Activated T-helper 2 cell treated with anti-CD3 and anti-CD28 coated beads, Interferon-gamma antibody, Interleukin-2, Interleukin-4, amounts not matched to agents 10 μg/mL and 5 μg/mL and 100 μg/mL, durations not matched to agents 14 hours and 24 hours and 36 hours (primary cell): ENCODE measurements at regions not wholly inside any gene's neighbourhood (a gene's known extent, or its start where the extent isn't known, plus 50 kb on each side); places are given as distances from the start of the nearest gene placed in this dataset.

ENCODE experiments used
- DNase-seq: peaks from one replicate; pipeline ENCODE4 v3.0.0; 2021; ENCODE audit warnings: low spot score
- H3K27ac Mint-ChIP-seq: one replicate; pipeline ENCODE4 v1.8.0; 2021; ENCODE audit warnings: mixed read lengths
- H3K27me3 Mint-ChIP-seq: one replicate; pipeline ENCODE4 v1.8.0; 2021; ENCODE audit warnings: low read depth, mixed read lengths
- H3K36me3 Mint-ChIP-seq: one replicate; pipeline ENCODE4 v1.8.0; 2021; ENCODE audit warnings: low read depth, mixed read lengths
- H3K4me1 Mint-ChIP-seq: one replicate; pipeline ENCODE4 v1.8.0; 2021; ENCODE audit warnings: low read depth, mixed read lengths
- H3K4me3 Mint-ChIP-seq: one replicate; pipeline ENCODE4 v1.8.0; 2021; ENCODE audit warnings: low read depth, mild to moderate bottlenecking, moderate library complexity, mixed read lengths
- H3K9me3 Mint-ChIP-seq: one replicate; pipeline ENCODE4 v1.8.0; 2021; ENCODE audit warnings: mixed read lengths
- intact Hi-C: fragments of 100-400 bp; cut with micrococcal nuclease; formaldehyde crosslinking; loops from one replicate; pipeline ENCODE4 v1.15.1; 2023

DNA sequence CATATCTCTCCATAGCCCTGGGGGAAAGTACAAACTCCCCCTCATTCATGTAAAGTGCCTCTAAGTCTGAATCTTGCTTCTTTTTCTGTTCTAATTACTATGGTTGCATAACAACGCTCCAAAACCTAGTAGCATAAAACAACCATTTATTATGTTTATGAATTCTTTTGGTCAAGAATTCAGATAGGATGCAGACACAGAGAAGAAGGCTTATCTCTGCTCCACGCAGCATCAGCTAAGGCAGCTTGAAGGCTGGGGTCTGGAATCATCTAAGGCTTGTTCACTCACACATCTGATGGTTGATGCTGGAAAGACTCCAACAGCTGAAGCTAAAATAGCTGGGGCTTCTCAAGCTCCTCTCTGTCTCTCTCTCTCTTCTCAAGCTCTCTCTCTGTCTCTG is 564.5 kb downstream of the ZNF674 start:
- no peaks in the 10 kb centered on the region for H3K27me3 Mint-ChIP-seq
- no peak for DNase-seq
- H3K4me1 Mint-ChIP-seq = no peaks in the 10 kb centered on the region
- no peak overlapping the region for H3K27ac Mint-ChIP-seq
- H3K9me3 Mint-ChIP-seq = no peaks in the 10 kb centered on the region
- H3K36me3 Mint-ChIP-seq = no peaks in the 10 kb centered on the region
- intact Hi-C loops = no loop called here
- no peak overlapping the region for H3K4me3 Mint-ChIP-seq

DNA sequence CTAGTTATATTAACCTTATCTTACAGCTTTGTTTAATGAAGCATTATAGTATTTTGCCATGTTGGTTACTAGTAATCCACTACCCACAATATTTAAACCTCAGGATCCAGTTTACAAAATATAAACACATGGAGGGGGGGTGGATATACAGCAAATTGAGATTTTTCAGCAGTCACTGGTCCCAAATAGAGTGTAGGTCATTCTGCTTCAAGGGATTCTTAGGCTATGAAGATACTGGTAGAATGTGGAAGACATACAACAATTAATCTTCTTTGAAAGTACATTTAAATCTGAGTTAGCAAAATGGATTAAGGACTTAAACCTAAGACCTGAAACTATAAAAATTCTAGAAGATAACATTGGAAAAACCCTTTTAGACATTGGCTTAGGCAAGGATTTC is 569.6 kb downstream of the ZNF674 start:
- intact Hi-C loops = no loop called here
- Mint-ChIP-seq H3K36me3 (no peaks in the 10 kb centered on the region), H3K9me3 (peaks cover 3% of the 10 kb centered on the region), H3K27me3 (no peaks in the 10 kb centered on the region), H3K4me1 (no peaks in the 10 kb centered on the region), H3K27ac (no peak overlapping the region), H3K4me3 (no peak overlapping the region)
- no peak for DNase-seq

DNA sequence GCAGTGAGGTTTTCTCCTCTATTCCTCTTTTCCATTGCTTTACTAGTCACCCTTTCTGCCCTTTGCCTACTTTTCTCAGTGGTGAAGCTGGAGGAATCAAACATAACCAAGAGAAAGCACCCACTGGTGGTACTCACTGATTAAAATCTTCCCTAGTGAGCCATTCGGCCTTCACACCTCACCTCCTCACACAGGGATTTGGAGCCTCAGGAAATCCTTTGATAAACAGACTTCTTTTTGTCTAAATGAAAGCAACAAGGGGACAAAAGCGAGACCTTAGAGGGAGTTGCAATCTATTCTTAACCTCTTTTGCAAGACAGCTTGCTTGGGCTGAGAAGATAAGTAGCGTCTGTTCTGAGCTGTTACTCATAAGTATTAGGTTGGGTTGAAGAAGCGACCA is 572.6 kb downstream of the ZNF674 start:
- no peak for DNase-seq
- Mint-ChIP-seq H3K4me1 (no peaks in the 10 kb centered on the region), H3K27me3 (no peaks in the 10 kb centered on the region), H3K4me3 (no peak overlapping the region), H3K27ac (no peak overlapping the region), H3K9me3 (peaks cover 6% of the 10 kb centered on the region), H3K36me3 (no peaks in the 10 kb centered on the region)
- intact Hi-C loops = no loop called here

DNA sequence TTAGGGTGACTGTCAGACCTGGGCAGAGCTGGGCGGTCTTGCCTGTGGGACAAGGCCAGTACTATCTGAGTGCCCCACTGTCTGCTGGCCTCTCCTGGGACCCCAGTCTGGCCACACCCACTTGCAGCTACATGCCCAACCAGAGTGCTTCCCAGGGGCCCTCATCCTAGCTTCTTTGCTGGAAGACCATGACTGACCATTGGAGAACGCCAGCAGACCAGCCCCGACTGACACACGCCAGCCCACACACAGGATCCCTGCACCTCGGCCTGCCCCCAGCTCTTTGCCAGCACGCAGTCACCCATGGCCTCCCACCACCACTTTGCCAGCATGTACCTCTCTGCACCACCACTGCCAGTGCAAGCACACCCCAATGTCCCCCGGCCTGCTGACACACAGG is 585.7 kb downstream of the ZNF674 start:
- H3K36me3 Mint-ChIP-seq = no peaks in the 10 kb centered on the region
- H3K4me3 Mint-ChIP-seq = no peak overlapping the region
- no peak for DNase-seq
- H3K27ac Mint-ChIP-seq = no peak overlapping the region
- no peaks in the 10 kb centered on the region for H3K27me3 Mint-ChIP-seq
- H3K9me3 Mint-ChIP-seq = peaks cover 10% of the 10 kb centered on the region
- peaks cover 8% of the 10 kb centered on the region for H3K4me1 Mint-ChIP-seq
- intact Hi-C loops = no loop called here

DNA sequence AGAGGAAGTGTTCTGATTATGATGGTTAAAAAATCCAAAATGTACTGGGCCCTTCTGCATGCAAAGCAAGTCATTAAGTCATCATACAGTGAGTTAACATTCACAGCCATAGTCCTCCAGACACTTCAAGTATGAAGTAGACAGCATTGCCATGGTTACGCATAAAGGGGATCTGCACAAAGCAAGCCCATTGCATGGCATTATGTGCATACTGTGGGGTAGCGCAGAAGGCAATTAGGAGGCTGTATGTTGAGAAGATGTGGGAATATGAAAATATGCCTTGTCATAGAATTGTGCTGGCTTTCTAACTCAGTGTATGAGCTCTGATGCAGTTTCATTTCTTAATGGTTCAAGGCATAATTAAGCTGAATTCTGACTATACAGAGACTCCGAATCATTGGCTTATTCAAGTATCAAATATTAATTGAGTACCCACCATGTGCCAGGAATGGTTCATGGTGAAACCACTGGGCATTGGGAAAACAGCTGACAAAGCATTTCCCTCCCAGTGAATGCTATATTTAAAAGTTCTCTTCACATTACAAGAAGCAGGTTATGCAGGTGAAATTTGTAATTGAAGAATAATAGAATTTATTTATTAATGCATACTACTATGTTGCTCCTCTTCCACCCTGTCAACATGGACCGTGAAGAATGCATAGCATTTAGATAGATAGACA is 588.9 kb downstream of the ZNF674 start:
- no peak overlapping the region for H3K27ac Mint-ChIP-seq
- intact Hi-C loops = no loop called here
- no peaks in the 10 kb centered on the region for H3K27me3 Mint-ChIP-seq
- no peak overlapping the region for H3K4me3 Mint-ChIP-seq
- H3K36me3 Mint-ChIP-seq = no peaks in the 10 kb centered on the region
- H3K4me1 Mint-ChIP-seq = peaks cover 8% of the 10 kb centered on the region
- DNase-seq = no peak
- peaks cover under 1% of the 10 kb centered on the region for H3K9me3 Mint-ChIP-seq

DNA sequence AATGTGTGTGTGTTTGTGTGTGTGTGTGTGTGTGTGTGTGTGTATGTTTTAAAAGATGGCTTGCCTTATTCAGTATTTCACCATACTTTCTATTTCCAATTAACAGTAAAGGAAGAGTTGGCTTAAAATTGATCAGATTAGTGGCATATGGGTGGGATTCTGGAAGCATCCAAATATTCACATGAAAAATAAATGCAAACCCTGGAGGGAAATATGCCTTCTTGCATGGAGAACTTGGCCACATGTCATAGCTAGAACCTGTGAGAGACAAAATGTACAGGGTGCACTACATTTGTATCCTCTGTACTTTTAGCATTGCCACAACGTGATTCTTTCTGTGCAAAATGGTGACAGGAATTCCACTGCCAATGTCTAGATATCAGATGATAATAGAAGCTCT is 589.6 kb downstream of the ZNF674 start:
- Mint-ChIP-seq H3K9me3 (no peaks in the 10 kb centered on the region), H3K27ac (no peak overlapping the region), H3K36me3 (no peaks in the 10 kb centered on the region), H3K27me3 (no peaks in the 10 kb centered on the region), H3K4me3 (no peak overlapping the region), H3K4me1 (peaks cover 8% of the 10 kb centered on the region)
- intact Hi-C loops = no loop called here
- DNase-seq = no peak

DNA sequence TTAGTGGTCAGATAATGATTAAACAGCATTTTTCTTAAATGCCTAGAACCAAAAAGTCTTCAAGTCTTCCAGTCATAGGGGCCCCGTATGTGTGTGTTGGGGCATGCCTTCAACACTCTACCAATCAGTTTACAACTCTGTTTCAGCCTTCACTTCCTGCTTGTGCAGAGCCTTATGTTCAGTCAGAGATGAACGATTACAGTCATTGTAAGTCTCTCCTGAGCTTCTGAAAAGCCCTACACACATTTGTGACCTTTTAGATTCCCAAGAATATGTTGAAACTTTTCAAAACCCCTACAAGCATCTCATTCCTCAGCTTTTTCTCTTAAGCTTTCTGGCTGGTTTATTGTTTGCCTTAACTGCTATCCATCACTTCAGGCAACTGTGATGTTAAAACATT is 591.2 kb downstream of the ZNF674 start:
- DNase-seq = no peak
- no peaks in the 10 kb centered on the region for H3K36me3 Mint-ChIP-seq
- H3K27ac Mint-ChIP-seq = no peak overlapping the region
- H3K4me3 Mint-ChIP-seq = no peak overlapping the region
- H3K9me3 Mint-ChIP-seq = no peaks in the 10 kb centered on the region
- H3K27me3 Mint-ChIP-seq = no peaks in the 10 kb centered on the region
- intact Hi-C loops = no loop called here
- peaks cover 8% of the 10 kb centered on the region for H3K4me1 Mint-ChIP-seq

DNA sequence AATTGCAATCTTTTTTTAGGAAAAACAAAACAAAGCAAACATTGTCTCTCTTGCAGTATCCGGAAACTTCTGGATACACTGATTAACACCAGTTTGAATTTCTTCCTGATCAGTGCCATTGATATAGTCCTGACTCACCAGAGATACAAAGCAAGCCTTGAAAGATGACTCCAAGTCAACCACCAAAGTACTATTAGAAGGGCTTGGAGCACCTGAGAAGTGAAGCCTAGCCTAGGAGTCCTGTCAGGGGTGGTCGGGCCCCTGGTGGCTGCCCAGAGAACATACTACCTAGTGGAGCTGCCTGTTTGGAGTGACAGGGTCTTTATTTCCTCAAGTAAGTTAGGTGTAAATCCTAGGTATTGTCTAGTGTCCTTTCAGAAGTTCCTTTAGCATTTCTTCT is 593.2 kb downstream of the ZNF674 start:
- Mint-ChIP-seq H3K27ac (no peak overlapping the region), H3K4me3 (no peak overlapping the region), H3K9me3 (no peaks in the 10 kb centered on the region), H3K36me3 (no peaks in the 10 kb centered on the region), H3K27me3 (no peaks in the 10 kb centered on the region), H3K4me1 (peaks cover 8% of the 10 kb centered on the region)
- no peak for DNase-seq
- intact Hi-C loops = no loop called here

DNA sequence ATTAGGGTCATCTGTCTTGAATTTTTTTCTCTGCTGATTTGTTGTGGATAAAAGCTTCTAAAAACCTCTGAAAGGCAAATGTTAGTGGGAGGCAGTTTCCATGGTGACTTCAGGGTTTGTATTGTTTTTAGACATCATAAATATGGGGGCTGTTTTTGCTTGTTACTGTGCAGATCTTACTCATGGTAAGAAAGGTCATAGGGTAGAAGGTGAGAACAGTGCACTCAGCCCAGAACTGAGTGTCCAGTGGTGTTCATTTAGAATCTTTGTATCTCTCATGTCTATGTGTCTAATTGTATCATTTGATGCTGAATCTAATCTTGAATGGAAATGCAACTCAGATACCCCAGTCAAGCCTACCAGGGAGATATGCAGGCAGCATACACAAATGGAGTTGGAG is 609.8 kb downstream of the ZNF674 start:
- no peaks in the 10 kb centered on the region for H3K27me3 Mint-ChIP-seq
- H3K9me3 Mint-ChIP-seq = peaks cover 5% of the 10 kb centered on the region
- DNase-seq = no peak
- H3K4me3 Mint-ChIP-seq = no peak overlapping the region
- no peaks in the 10 kb centered on the region for H3K36me3 Mint-ChIP-seq
- H3K27ac Mint-ChIP-seq = peak overlapping the region; percentile 73
- peaks cover 12% of the 10 kb centered on the region for H3K4me1 Mint-ChIP-seq
- intact Hi-C loops = loop anchor here (2.0 kb wide), 1 partner anchor 83 kb away; no protein-coding TSS in a partner anchor

DNA sequence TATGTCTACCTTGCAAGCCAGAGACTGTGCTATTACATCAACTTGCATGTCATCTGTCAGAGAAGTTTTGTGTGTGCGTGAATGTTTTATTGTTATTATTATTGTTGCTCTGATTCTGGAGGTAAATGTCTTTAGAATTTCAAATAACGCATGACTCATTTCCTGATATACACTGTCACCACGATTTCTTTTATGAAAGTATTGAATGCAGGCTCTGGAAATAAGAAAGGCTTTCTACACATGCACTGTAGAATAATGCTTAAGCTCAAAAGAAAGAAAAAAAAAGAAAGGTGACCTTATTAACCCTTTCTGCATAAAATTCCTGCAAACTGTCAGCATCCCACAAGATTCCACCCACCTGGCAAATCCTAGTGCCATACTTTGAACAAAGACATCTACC is 632.9 kb downstream of the ZNF674 start:
- no peaks in the 10 kb centered on the region for H3K9me3 Mint-ChIP-seq

DNA sequence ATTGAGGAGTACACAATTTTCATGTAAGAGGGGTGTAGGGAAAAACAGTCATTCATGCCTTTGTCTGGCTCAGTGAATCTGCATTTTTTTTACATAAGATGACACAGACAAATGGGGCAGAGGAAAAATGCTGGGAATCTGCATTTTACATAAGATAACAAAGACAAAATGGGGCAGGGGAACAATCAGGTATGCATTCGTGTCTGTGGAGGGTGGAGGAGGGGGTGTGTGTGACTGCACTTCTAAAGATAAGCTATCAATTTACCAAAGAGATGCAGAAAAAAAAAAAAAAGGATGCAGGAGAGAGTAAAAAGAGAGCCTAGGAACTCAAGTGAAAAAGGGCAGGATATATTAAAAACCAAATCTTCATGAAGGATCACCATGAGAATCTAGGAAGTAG is 637.4 kb downstream of the ZNF674 start:
- intact Hi-C loops = no loop called here
- Mint-ChIP-seq H3K4me1 (peaks cover 8% of the 10 kb centered on the region), H3K9me3 (no peaks in the 10 kb centered on the region), H3K36me3 (no peaks in the 10 kb centered on the region), H3K27me3 (no peaks in the 10 kb centered on the region), H3K27ac (no peak overlapping the region), H3K4me3 (no peak overlapping the region)
- DNase-seq = no peak

More for the DNA sequence above, 632.9 kb downstream of the ZNF674 start:
- intact Hi-C loops = no loop called here
- no peak overlapping the region for H3K27ac Mint-ChIP-seq
- no peak overlapping the region for H3K4me3 Mint-ChIP-seq
- no peaks in the 10 kb centered on the region for H3K27me3 Mint-ChIP-seq
- H3K4me1 Mint-ChIP-seq = peaks cover 2% of the 10 kb centered on the region
- no peak for DNase-seq
- no peaks in the 10 kb centered on the region for H3K36me3 Mint-ChIP-seq

DNA sequence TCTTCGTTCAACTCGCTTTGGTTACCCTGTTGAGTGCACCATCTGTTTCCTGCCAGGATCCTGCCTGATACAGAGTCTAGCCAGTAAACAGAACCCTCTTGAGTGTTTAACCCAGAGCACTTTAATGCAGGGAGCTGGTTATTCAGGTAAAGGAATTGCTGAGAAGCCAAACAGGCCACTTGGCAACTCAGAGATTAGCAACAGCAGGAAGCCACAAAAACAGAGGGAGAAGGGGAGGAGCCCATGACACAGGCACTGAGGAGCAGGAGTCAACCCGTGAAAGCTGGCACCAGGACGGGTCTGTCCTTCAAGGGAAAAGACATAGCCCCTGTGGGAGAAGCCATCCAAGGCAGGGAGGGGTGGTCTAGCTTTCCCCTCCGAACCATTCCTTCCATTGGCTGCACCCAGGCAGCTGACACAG is 641.4 kb downstream of the ZNF674 start:
- Mint-ChIP-seq H3K27ac (no peak overlapping the region), H3K4me3 (no peak overlapping the region), H3K36me3 (no peaks in the 10 kb centered on the region), H3K9me3 (no peaks in the 10 kb centered on the region), H3K4me1 (peaks cover 6% of the 10 kb centered on the region), H3K27me3 (no peaks in the 10 kb centered on the region)
- DNase-seq = no peak
- intact Hi-C loops = no loop called here

DNA sequence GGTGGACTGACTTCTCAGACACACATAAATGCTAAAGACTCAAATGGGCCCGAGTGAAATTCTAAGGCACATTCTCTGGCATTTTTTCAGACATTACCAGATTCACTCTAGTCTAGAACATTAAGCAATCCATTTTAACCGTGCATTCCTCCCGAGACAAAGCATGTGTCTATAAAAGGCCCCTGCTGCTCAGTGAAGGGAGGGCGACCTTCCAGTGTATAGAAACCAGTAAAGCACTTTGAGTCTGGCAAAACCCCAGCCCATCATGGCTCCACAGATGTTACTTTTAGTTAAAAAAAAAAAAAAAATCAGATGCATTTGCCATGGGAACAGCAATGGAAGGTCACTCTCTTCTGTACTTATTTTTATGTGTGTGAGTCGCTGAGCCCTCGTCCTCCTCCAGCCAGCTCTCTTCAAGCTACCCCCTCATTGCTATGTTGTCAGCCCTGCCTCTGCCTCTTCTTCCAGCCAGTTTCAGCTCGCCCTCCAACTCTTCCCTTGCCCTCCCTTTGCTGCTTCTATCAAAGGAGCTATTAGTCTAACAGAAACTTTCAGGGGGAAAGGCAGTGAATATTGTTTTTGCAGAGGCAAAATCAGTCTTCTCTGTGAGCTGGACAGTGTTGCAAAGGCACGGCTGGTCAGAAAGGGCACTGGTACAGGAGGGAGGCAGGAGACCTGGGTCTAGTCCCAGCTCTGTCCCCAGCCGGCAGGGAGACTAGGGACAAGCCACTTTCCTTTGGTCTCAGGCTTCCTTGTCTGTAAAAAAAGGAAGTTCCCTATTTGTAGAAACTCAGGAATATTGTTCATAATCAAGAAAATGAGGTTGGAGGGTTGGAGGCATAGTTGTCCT is 644.2 kb downstream of the ZNF674 start:
- Mint-ChIP-seq H3K27me3 (peaks cover 2% of the 10 kb centered on the region), H3K4me1 (peaks cover 6% of the 10 kb centered on the region), H3K27ac (no peak overlapping the region), H3K36me3 (no peaks in the 10 kb centered on the region), H3K9me3 (no peaks in the 10 kb centered on the region), H3K4me3 (no peak overlapping the region)
- DNase-seq = no peak
- intact Hi-C loops = no loop called here
